ENCODE measurements at regions not wholly inside any gene's neighbourhood (a gene's known extent, or its start where the extent isn't known, plus 50 kb on each side); places are given as distances from the start of the nearest gene placed in this dataset.
A peak's percentile ranks its signal among the peaks of the same experiment; 100 is the strongest.
"Not testable (repeated sequence)": the region's sequence is repeated elsewhere in the genome, so short reads cannot be mapped to it uniquely, and the experiment has no call there.

DNA sequence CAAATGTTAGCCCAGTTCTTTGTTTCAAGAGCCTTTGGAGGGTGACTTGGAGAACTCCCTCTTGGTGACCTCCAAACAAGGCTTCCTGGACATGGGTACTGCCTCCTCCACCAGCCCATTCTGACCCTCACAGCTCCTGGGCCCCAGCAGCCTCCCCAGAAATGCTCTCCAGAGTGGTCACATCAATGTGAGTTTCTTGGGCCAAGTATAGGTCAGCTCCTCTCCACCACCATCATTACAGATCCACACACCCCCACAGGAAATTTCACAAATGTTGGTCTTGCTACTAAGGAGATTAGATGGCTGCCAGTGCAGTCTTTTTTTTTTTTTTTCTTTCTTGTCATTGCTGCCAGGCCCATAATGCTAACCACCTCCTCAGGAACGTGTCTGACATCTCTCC lies 410.7 kb downstream of the DTWD2 start:
- H3F3A ChIP-seq (ENCODE audit: insufficient read depth, low read length, poor library complexity, severe bottlenecking) = no peaks in the 10 kb centered on the region
- H3K9ac ChIP-seq (ENCODE audit: low read length) = no peak overlapping the region
- H3K9me2 ChIP-seq (ENCODE audit: insufficient read depth, low read length) = no peaks in the 10 kb centered on the region
- H3K4me2 ChIP-seq (ENCODE audit: low read length) = no peak overlapping the region
- TF ChIP-seq, protein P1, sequence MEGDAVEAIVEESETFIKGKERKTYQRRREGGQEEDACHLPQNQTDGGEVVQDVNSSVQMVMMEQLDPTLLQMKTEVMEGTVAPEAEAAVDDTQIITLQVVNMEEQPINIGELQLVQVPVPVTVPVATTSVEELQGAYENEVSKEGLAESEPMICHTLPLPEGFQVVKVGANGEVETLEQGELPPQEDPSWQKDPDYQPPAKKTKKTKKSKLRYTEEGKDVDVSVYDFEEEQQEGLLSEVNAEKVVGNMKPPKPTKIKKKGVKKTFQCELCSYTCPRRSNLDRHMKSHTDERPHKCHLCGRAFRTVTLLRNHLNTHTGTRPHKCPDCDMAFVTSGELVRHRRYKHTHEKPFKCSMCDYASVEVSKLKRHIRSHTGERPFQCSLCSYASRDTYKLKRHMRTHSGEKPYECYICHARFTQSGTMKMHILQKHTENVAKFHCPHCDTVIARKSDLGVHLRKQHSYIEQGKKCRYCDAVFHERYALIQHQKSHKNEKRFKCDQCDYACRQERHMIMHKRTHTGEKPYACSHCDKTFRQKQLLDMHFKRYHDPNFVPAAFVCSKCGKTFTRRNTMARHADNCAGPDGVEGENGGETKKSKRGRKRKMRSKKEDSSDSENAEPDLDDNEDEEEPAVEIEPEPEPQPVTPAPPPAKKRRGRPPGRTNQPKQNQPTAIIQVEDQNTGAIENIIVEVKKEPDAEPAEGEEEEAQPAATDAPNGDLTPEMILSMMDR (IDR thresholded peaks at IDR 0.05; ENCODE audit: poor library complexity, severe bottlenecking) = no peak
- TF ChIP-seq RAD21 (conservative IDR thresholded peaks at IDR 0.05) = no peak
- no peaks in the 10 kb centered on the region for H3K27me3 ChIP-seq (ENCODE audit: insufficient read depth, low read depth, low read length)
- H2AFZ ChIP-seq (ENCODE audit: low read depth, low read length) = no peak overlapping the region
- no peaks in the 10 kb centered on the region for H4K20me1 ChIP-seq (ENCODE audit: insufficient read depth)
- no peak overlapping the region for H3K27ac ChIP-seq (ENCODE audit: low read length)
- H3K36me3 ChIP-seq (ENCODE audit: insufficient read depth, low read length) = no peaks in the 10 kb centered on the region
- no peak overlapping the region for H3K4me3 ChIP-seq (ENCODE audit: low read length)
- H3K79me2 ChIP-seq (replicated peaks; ENCODE audit: insufficient read depth, low read length) = no peaks in the 10 kb centered on the region
- H3K9me3 ChIP-seq (ENCODE audit: low read length) = no peaks in the 10 kb centered on the region

DNA sequence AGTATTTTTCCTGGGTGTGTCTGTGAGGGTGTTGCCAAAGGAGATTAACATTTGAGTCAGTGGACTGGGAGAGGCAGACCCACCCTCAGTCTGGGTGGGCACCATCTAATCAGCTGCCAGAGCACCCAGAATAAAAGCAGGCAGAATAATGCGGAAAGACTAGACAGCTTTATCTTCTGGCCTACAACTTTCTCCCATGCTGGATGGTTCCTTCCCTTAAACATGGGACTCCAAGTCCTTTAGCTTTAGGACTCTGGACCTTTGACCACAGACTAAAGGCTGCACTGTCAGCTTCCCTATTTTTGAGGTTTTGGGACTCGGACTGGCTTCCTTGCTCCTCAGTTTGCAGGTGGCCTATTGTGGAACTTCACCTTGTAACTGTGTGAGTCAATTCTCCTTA lies 418.1 kb downstream of the DTWD2 start:
- H3K36me3 ChIP-seq (ENCODE audit: insufficient read depth, low read length); H2AFZ ChIP-seq (ENCODE audit: low read depth, low read length); H3K4me3 ChIP-seq (ENCODE audit: low read length); H3K79me2 ChIP-seq (replicated peaks; ENCODE audit: insufficient read depth, low read length); H3K9me2 ChIP-seq (ENCODE audit: insufficient read depth, low read length); H3F3A ChIP-seq (ENCODE audit: insufficient read depth, low read length, poor library complexity, severe bottlenecking); H3K27me3 ChIP-seq (ENCODE audit: insufficient read depth, low read depth, low read length); H3K9me3 ChIP-seq (ENCODE audit: low read length); H4K20me1 ChIP-seq (ENCODE audit: insufficient read depth); H3K4me2 ChIP-seq (ENCODE audit: low read length); H3K27ac ChIP-seq (ENCODE audit: low read length); H3K9ac ChIP-seq (ENCODE audit: low read length): not testable (repeated sequence)

DNA sequence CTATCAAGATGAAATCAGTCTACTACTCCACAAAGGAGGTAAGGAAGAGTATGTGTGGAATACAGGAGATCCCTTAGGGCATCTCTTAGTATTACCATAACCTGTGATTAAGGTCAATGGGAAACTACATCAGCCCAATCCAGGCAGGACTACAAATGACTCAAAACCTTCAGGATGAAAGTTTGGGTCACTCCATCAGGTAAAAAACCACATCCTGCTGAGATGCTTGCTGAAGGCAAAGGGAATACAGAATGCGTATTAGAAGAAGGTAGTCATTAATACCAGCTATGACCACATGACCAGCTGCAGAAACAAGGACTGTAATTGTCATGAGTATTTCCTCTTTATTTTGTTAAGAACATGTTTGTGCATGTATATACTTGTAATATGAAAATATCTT lies 418.8 kb downstream of the DTWD2 start:
- H3K9ac ChIP-seq (ENCODE audit: low read length); H3K27me3 ChIP-seq (ENCODE audit: insufficient read depth, low read depth, low read length); H3K36me3 ChIP-seq (ENCODE audit: insufficient read depth, low read length); H3K9me3 ChIP-seq (ENCODE audit: low read length); H3K4me2 ChIP-seq (ENCODE audit: low read length); H3K79me2 ChIP-seq (replicated peaks; ENCODE audit: insufficient read depth, low read length); H3K9me2 ChIP-seq (ENCODE audit: insufficient read depth, low read length); H2AFZ ChIP-seq (ENCODE audit: low read depth, low read length); H4K20me1 ChIP-seq (ENCODE audit: insufficient read depth); H3K4me3 ChIP-seq (ENCODE audit: low read length); H3K27ac ChIP-seq (ENCODE audit: low read length); H3F3A ChIP-seq (ENCODE audit: insufficient read depth, low read length, poor library complexity, severe bottlenecking): not testable (repeated sequence)

DNA sequence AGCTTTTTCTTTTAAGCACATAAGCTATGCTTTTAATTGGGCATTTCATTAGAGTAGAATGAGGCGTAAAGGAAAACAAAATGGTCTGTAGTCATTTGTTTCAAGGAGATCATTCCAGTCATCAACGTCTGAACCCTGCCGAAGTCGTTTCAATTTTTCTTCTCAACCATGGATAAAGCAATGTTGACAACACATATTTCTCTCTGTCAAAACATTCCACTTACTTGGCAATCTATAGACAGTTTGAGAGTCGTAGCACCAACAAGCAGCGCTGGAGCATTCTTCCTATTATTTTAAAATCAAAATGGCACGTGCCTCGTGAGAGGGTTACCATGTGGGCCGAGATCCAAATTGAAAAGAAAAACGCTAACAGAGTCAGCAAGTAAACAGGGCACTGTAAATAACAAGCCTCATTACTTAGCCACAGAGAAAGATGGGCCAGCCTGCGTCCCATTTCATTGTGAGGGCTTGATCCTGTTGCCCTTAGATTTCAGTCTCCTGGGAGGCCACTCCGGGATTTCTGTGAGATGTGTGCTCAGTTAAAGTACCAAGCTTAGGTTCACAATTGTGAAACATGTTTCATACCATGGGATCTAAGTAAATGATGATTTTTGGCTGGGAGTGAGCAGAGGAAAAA lies 422.9 kb downstream of the DTWD2 start:
- TF ChIP-seq REST (IDR thresholded peaks at IDR 0.05; ENCODE audit: borderline replicate concordance) = no peak
- TF ChIP-seq TAF1 (IDR thresholded peaks at IDR 0.05; ENCODE audit: low read depth) = no peak
- TF ChIP-seq RAD21 (conservative IDR thresholded peaks at IDR 0.05) = no peak
- TF ChIP-seq, protein P1 (IDR thresholded peaks at IDR 0.05; ENCODE audit: poor library complexity, severe bottlenecking) = no peak
- TF ChIP-seq SMC3 (conservative IDR thresholded peaks at IDR 0.05; ENCODE audit: poor library complexity) = no peak
- TF ChIP-seq POLR2AphosphoS5 (IDR thresholded peaks at IDR 0.05) = peak; percentile 84
- no peak for TF ChIP-seq EZH2 (IDR thresholded peaks at IDR 0.05; ENCODE audit: borderline replicate concordance, insufficient read depth, low read length, poor library complexity, severe bottlenecking)
- H3K27ac ChIP-seq (ENCODE audit: low read length) = peak overlapping the region; percentile 25
- no peak overlapping the region for H3K4me2 ChIP-seq (ENCODE audit: low read length)
- H3K9ac ChIP-seq (ENCODE audit: low read length) = no peak overlapping the region
- H3K4me3 ChIP-seq (ENCODE audit: low read length) = no peak overlapping the region
- H3K36me3 ChIP-seq (ENCODE audit: insufficient read depth, low read length) = no peaks in the 10 kb centered on the region
- H4K20me1 ChIP-seq (ENCODE audit: insufficient read depth) = no peaks in the 10 kb centered on the region
- no peak overlapping the region for H2AFZ ChIP-seq (ENCODE audit: low read depth, low read length)
- H3K27me3 ChIP-seq (ENCODE audit: insufficient read depth, low read depth, low read length) = no peaks in the 10 kb centered on the region
- no peaks in the 10 kb centered on the region for H3K9me3 ChIP-seq (ENCODE audit: low read length)
- H3K79me2 ChIP-seq (replicated peaks; ENCODE audit: insufficient read depth, low read length) = no peaks in the 10 kb centered on the region
- H3K9me2 ChIP-seq (ENCODE audit: insufficient read depth, low read length) = no peaks in the 10 kb centered on the region
- peaks cover 5% of the 10 kb centered on the region for H3F3A ChIP-seq (ENCODE audit: insufficient read depth, low read length, poor library complexity, severe bottlenecking)
